ENCODE measurements at regions not wholly inside any gene's neighbourhood (a gene's known extent, or its start where the extent isn't known, plus 50 kb on each side); places are given as distances from the start of the nearest gene placed in this dataset.

DNA sequence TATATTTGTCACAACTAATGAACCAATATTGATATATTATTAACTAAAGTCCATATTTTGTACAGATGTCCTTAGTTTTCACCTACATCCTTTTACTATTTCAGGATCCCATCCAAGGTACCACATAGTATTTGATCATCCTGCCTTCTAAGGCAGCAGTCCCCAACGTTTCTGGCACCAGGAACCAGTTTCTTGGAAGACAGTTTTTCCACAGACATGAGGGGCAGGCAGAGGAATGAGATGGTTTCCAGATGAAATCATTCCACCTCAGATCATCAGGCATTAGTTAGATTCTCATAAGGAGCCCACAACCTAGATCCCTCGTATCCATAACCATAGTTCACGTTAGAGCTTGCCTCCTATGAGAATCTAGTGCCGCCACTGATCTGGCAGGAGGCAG is 82.8 kb upstream of the BCL2L14 start:
- H3K4me1 ChIP-seq (ENCODE audit: control insufficient read depth, insufficient read depth, low read length), result no peaks in the 10 kb centered on the region
- ATAC-seq (no peak), FAIRE-seq (no peak), DNase-seq (ENCODE audit: low read depth, low spot score) (no peak)
- H3K9me3 ChIP-seq (replicated peaks; ENCODE audit: control insufficient read depth, insufficient read depth, low read length), result no peaks in the 10 kb centered on the region; the same call in 1 of the 3 replicates
- ChIA-PET SMC1A (ENCODE audit: uncharacterized antibody, unreplicated experiment) (no interaction called here), CTCF (no interaction called here), RAD21 (ENCODE audit: unreplicated experiment) (no interaction called here), POLR2A (no interaction called here)
- no peak overlapping the region for H3K9ac ChIP-seq (ENCODE audit: control insufficient read depth, insufficient read depth, low read length)
- intact Hi-C loops (cut with micrococcal nuclease; ENCODE audit: unreplicated experiment), result no loop called here
- no peak overlapping the region; the same call in 1 of the 2 replicates for H2AFZ ChIP-seq (ENCODE audit: control insufficient read depth, low read depth, low read length)
- H3K4me2 ChIP-seq (ENCODE audit: control insufficient read depth, insufficient read depth), result no peak overlapping the region
- no peaks in the 10 kb centered on the region for H3K79me2 ChIP-seq (ENCODE audit: control insufficient read depth, insufficient read depth, low read length)
- in situ Hi-C loops (cut with MboI), result no loop called here
- no peaks in the 10 kb centered on the region for H3K27me3 ChIP-seq (replicated peaks in 1 of 2; ENCODE audit: control insufficient read depth in 2 of 2, insufficient read depth in 2 of 2, low read length in 1 of 2)
- no peaks in the 10 kb centered on the region; a peak in 1 of 4 replicates for H3K36me3 ChIP-seq (ENCODE audit: control insufficient read depth in 2 of 2, insufficient read depth in 2 of 2, low read length in 1 of 2)
- WGBS (ENCODE audit: insufficient coverage, insufficient replicate concordance, low lambda C conversion rate, missing lambda C conversion rate), result 74% methylated on average over 4 of the region's 4 CpGs
- H4K20me1 ChIP-seq (ENCODE audit: control insufficient read depth, insufficient read depth), result no peaks in the 10 kb centered on the region
- TF ChIP-seq SMAD5 (IDR thresholded peaks at IDR 0.05; ENCODE audit: low read depth) (no peak), SIN3A (IDR thresholded peaks at IDR 0.05; ENCODE audit: low read depth, low read length) (no peak), PML (IDR thresholded peaks at IDR 0.05; ENCODE audit: low read length) (no peak), RUNX3 (IDR thresholded peaks at IDR 0.05; ENCODE audit: low read length) (no peak), SRF (IDR thresholded peaks at IDR 0.05; ENCODE audit: low read depth in 2 of 2, low read length in 2 of 2) (no peak), TAF1 (IDR thresholded peaks at IDR 0.05; ENCODE audit: borderline replicate concordance, low read depth, low read length) (no peak), ATF7 (IDR thresholded peaks at IDR 0.05; ENCODE audit: low read depth) (no peak), EP300 (IDR thresholded peaks at IDR 0.05; ENCODE audit: borderline replicate concordance in 1 of 2, control insufficient read depth in 1 of 2, low read depth in 2 of 2, low read length in 2 of 2) (no peak), MYB (IDR thresholded peaks at IDR 0.05; ENCODE audit: borderline replicate concordance, low read depth, low read length) (no peak)
- TF ChIP-seq, protein P1, sequence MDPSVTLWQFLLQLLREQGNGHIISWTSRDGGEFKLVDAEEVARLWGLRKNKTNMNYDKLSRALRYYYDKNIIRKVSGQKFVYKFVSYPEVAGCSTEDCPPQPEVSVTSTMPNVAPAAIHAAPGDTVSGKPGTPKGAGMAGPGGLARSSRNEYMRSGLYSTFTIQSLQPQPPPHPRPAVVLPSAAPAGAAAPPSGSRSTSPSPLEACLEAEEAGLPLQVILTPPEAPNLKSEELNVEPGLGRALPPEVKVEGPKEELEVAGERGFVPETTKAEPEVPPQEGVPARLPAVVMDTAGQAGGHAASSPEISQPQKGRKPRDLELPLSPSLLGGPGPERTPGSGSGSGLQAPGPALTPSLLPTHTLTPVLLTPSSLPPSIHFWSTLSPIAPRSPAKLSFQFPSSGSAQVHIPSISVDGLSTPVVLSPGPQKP (IDR thresholded peaks at IDR 0.05; ENCODE audit: low read depth, low read length), result no peak
- TF ChIP-seq, protein P2, sequence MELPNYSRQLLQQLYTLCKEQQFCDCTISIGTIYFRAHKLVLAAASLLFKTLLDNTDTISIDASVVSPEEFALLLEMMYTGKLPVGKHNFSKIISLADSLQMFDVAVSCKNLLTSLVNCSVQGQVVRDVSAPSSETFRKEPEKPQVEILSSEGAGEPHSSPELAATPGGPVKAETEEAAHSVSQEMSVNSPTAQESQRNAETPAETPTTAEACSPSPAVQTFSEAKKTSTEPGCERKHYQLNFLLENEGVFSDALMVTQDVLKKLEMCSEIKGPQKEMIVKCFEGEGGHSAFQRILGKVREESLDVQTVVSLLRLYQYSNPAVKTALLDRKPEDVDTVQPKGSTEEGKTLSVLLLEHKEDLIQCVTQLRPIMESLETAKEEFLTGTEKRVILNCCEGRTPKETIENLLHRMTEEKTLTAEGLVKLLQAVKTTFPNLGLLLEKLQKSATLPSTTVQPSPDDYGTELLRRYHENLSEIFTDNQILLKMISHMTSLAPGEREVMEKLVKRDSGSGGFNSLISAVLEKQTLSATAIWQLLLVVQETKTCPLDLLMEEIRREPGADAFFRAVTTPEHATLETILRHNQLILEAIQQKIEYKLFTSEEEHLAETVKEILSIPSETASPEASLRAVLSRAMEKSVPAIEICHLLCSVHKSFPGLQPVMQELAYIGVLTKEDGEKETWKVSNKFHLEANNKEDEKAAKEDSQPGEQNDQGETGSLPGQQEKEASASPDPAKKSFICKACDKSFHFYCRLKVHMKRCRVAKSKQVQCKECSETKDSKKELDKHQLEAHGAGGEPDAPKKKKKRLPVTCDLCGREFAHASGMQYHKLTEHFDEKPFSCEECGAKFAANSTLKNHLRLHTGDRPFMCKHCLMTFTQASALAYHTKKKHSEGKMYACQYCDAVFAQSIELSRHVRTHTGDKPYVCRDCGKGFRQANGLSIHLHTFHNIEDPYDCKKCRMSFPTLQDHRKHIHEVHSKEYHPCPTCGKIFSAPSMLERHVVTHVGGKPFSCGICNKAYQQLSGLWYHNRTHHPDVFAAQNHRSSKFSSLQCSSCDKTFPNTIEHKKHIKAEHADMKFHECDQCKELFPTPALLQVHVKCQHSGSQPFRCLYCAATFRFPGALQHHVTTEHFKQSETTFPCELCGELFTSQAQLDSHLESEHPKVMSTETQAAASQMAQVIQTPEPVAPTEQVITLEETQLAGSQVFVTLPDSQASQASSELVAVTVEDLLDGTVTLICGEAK (IDR thresholded peaks at IDR 0.05; ENCODE audit: borderline replicate concordance), result no peak
- BruUV-seq (replicated peaks), result no TSS peak
- no peak overlapping the region for H3K27ac ChIP-seq (ENCODE audit: control insufficient read depth, insufficient read depth)
- no peak overlapping the region for H3K4me3 ChIP-seq

Measured in GM12878 (cell line).